HL-60 (cell line): ENCODE measurements at regions not wholly inside any gene's neighbourhood (a gene's known extent, or its start where the extent isn't known, plus 50 kb on each side); places are given as distances from the start of the nearest gene placed in this dataset.

ENCODE experiments used
- DNase-seq, 2 experiments: peaks; one replicate each; pipeline ENCODE4 v3.0.0-alpha.2; 2010 to 2020; ENCODE audit warnings: low read depth in 1 of 2, low spot score in 1 of 2
- H3K27ac ChIP-seq: fragments of 250-450 bp; sonication (Bioruptor Pico); replicated peaks from 2 replicates; pipeline ENCODE4 v1.5.1; 2020; ENCODE audit warnings: mild to moderate bottlenecking, moderate library complexity
- H3K27me3 ChIP-seq: fragments of 250-450 bp; sonication (Bioruptor Pico); 2 replicates; pipeline ENCODE4 v1.5.1; 2021; ENCODE audit warnings: mild to moderate bottlenecking, moderate library complexity; ENCODE audit not compliant: insufficient read depth, poor library complexity, severe bottlenecking
- H3K4me3 ChIP-seq: replicated peaks from 2 replicates; pipeline ENCODE4 v1.5.1; 2011; ENCODE audit warnings: mild to moderate bottlenecking, control low read depth, low read length; ENCODE audit not compliant: insufficient read depth
- GABPA ChIP-seq: IDR thresholded peaks from 2 replicates; pipeline ENCODE4 v1.6.1; 2012; ENCODE audit warnings: low read depth
- POLR2AphosphoS5 ChIP-seq: IDR thresholded peaks from 2 replicates; pipeline ENCODE4 v1.6.1; 2012; ENCODE audit warnings: low read depth
- SPI1 ChIP-seq: IDR thresholded peaks from 2 replicates; pipeline ENCODE4 v1.6.1; 2012; ENCODE audit warnings: low read depth, mild to moderate bottlenecking, borderline replicate concordance
- TF ChIP-seq, protein P1 (sequence below): IDR thresholded peaks from one replicate; pipeline ENCODE4 v1.5.1; 2011; ENCODE audit warnings: low read length, control low read depth, inconsistent platforms; ENCODE audit not compliant: insufficient read depth
- TF ChIP-seq, protein P2 (sequence below): IDR thresholded peaks from 2 replicates; pipeline ENCODE4 v1.6.1; 2012; ENCODE audit warnings: low read depth; ENCODE audit not compliant: insufficient replicate concordance

DNA sequence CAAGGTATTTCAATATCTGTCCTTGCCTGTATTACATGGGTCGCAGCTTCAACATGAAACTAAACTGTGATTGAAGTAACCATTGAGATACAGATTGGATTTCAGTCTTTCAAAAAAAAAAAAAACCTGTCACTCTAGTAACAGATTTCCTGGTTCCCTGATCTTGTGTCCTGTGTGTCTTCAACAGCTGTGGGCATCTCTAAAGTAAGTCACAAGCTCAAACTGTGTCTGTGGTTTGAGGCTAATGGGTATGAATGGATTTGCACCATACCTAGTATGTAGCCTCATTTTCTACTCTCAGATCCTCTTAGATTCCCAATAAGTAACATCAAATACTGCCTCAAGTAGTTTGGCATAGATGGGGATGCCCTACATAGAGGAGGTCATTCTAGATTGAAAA lies 300.1 kb downstream of the COG6 start:
- H3K27ac ChIP-seq: no peak overlapping the region
- no peak for DNase-seq
- TF ChIP-seq POLR2AphosphoS5 (no peak), SPI1 (no peak), GABPA (no peak)
- TF ChIP-seq, protein P1, sequence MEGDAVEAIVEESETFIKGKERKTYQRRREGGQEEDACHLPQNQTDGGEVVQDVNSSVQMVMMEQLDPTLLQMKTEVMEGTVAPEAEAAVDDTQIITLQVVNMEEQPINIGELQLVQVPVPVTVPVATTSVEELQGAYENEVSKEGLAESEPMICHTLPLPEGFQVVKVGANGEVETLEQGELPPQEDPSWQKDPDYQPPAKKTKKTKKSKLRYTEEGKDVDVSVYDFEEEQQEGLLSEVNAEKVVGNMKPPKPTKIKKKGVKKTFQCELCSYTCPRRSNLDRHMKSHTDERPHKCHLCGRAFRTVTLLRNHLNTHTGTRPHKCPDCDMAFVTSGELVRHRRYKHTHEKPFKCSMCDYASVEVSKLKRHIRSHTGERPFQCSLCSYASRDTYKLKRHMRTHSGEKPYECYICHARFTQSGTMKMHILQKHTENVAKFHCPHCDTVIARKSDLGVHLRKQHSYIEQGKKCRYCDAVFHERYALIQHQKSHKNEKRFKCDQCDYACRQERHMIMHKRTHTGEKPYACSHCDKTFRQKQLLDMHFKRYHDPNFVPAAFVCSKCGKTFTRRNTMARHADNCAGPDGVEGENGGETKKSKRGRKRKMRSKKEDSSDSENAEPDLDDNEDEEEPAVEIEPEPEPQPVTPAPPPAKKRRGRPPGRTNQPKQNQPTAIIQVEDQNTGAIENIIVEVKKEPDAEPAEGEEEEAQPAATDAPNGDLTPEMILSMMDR: no peak
- TF ChIP-seq, protein P2, sequence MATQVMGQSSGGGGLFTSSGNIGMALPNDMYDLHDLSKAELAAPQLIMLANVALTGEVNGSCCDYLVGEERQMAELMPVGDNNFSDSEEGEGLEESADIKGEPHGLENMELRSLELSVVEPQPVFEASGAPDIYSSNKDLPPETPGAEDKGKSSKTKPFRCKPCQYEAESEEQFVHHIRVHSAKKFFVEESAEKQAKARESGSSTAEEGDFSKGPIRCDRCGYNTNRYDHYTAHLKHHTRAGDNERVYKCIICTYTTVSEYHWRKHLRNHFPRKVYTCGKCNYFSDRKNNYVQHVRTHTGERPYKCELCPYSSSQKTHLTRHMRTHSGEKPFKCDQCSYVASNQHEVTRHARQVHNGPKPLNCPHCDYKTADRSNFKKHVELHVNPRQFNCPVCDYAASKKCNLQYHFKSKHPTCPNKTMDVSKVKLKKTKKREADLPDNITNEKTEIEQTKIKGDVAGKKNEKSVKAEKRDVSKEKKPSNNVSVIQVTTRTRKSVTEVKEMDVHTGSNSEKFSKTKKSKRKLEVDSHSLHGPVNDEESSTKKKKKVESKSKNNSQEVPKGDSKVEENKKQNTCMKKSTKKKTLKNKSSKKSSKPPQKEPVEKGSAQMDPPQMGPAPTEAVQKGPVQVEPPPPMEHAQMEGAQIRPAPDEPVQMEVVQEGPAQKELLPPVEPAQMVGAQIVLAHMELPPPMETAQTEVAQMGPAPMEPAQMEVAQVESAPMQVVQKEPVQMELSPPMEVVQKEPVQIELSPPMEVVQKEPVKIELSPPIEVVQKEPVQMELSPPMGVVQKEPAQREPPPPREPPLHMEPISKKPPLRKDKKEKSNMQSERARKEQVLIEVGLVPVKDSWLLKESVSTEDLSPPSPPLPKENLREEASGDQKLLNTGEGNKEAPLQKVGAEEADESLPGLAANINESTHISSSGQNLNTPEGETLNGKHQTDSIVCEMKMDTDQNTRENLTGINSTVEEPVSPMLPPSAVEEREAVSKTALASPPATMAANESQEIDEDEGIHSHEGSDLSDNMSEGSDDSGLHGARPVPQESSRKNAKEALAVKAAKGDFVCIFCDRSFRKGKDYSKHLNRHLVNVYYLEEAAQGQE: no peak
- H3K4me3 ChIP-seq: no peak overlapping the region
- peaks cover 6% of the 10 kb centered on the region for H3K27me3 ChIP-seq

DNA sequence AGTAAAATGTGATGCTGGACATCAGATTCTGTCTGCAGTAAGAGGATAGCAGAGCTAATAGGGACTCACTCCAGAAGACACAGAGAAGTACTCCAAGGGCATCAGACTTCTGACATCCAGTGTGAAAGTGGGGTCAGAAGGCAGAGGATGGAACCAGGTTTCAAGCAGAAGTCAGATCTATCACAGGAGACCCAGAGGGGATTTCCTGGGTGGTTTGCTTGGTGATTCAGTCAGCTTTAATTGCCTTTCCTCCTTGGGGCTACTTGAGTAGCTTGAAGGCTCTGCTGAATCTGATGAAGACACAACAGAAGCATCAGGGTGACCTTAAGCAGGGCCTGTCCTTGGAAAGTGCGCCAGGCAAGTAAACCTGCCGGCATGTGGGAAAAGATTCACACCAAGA lies 300.6 kb downstream of the COG6 start:
- TF ChIP-seq POLR2AphosphoS5 (no peak), GABPA (no peak), SPI1 (no peak)
- TF ChIP-seq, protein P1: no peak
- TF ChIP-seq, protein P2: no peak
- no peak overlapping the region for H3K27ac ChIP-seq
- DNase-seq: no peak
- H3K4me3 ChIP-seq: no peak overlapping the region
- H3K27me3 ChIP-seq: peaks cover 6% of the 10 kb centered on the region

DNA sequence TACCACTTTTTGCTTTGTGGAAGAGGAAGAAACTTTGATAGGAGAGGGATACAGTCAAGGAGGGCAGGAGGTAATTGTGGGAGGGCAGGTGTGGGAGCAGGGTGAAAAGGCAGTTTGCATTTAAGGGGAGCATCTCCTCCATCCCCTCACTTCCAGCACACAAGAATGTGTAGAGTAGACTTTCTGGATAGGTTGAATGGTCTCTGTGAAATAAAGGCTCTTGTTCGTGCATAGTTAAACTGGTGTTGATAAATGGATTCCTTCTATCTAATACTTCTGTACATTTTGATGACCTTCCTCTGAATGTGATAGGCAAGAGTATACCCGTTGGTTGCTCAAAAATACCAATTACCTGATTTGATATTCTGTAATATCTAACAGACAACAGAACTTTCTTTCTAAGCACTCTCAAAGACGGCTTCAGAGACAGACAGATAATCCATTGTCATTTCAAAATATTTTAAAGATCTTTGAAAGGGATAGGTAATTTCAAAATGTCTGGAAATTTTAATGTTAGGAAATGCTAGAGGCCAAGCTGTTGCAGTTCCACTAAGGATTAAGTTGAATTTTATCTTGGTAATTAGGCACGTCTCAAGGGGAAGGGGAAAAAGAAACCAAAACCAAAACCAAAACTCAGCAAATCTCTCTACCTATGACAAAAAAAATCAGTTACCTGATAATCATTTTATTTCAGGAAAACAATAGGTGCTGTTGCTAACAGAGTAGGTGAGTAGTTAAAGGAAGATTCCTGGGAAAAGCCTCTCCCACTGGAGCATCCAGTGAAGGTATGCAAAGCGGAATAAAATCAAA lies 302.6 kb downstream of the COG6 start:
- Histone ChIP-seq H3K27ac (no peak overlapping the region), H3K27me3 (no peaks in the 10 kb centered on the region), H3K4me3 (no peak overlapping the region)
- no peak for DNase-seq
- TF ChIP-seq GABPA (no peak), SPI1 (no peak)
- TF ChIP-seq, protein P2: no peak
